B cell (primary cell): ENCODE measurements at regions not wholly inside any gene's neighbourhood (a gene's known extent, or its start where the extent isn't known, plus 50 kb on each side); places are given as distances from the start of the nearest gene placed in this dataset.

ENCODE experiments used
- ATAC-seq: fragments of 200-7000 bp; cut with Tn5 transposase; one replicate; pipeline ENCODE4 v1.10.0; 2021; ENCODE audit warnings: low read depth, mild to moderate bottlenecking, moderate number of reproducible peaks, moderate library complexity
- CTCF ChIA-PET: fragments of 350-600 bp; sonication (Branson Sonifier 250); formaldehyde crosslinking; loops from one replicate; lab custom pipeline; 2021; ENCODE audit warnings: antibody characterized with exemption, inconsistent platforms; lab: Charles Lee
- POLR2A ChIA-PET: fragments of 350-600 bp; sonication (Branson Sonifier 250); formaldehyde crosslinking; loops from one replicate; lab custom pipeline; 2021; ENCODE audit warnings: antibody characterized with exemption; lab: Charles Lee
- DNase-seq: peaks from one replicate; pipeline ENCODE4 v3.0.0; 2013
- H2AFZ ChIP-seq: 2 replicates; pipeline ENCODE4 v1.6.1; 2012; ENCODE audit warnings: mild to moderate bottlenecking, low read depth, low read length; ENCODE audit not compliant: insufficient read depth, poor library complexity, severe bottlenecking
- H3K27ac ChIP-seq, 2 donors: 1 replicate in 1 of 2; 2 replicates in 1 of 2; pipeline ENCODE4 v1.5.1; 2012 to 2013; ENCODE audit warnings: low read length in 2 of 2, mild to moderate bottlenecking in 2 of 2, moderate library complexity in 1 of 2
- H3K27me3 ChIP-seq, 4 experiments: fragments of 200-600 bp in 1 of 4; sonication (generic) in 1 of 4; replicated peaks in 1 of 4; 1 replicate in 2 of 4; 2 replicates in 2 of 4; pipeline versions ENCODE4 v1.6.1 to v1.7.0; 2013 to 2016; ENCODE audit warnings: low read length in 3 of 4, mild to moderate bottlenecking in 2 of 4, mixed read lengths in 1 of 4, moderate library complexity in 1 of 4; ENCODE audit not compliant: insufficient read depth in 4 of 4, control insufficient read depth in 3 of 4; ENCODE audit errors: control extremely low read depth in 1 of 4
- H3K36me3 ChIP-seq, 2 experiments: replicated peaks in 1 of 2; 1 replicate in 1 of 2; 2 replicates in 1 of 2; pipeline versions ENCODE4 v1.6.1 to v1.7.1; 2013; ENCODE audit warnings: low read length in 1 of 2; ENCODE audit not compliant: insufficient read depth in 2 of 2, control insufficient read depth in 1 of 2; ENCODE audit errors: control extremely low read depth in 1 of 2, extremely low read depth in 1 of 2
- H3K4me1 ChIP-seq, 2 donors: fragments of 200-600 bp in 1 of 2; sonication (generic) in 1 of 2; 1 replicate in 1 of 2; 2 replicates in 1 of 2; pipeline versions ENCODE4 v1.5.1 to v1.6.1; 2013 to 2017; ENCODE audit warnings: low read length in 2 of 2; ENCODE audit not compliant: control insufficient read depth in 2 of 2, insufficient read depth in 2 of 2
- H3K4me2 ChIP-seq: replicated peaks from 2 replicates; pipeline ENCODE3; 2012; ENCODE audit warnings: mild to moderate bottlenecking, low read depth, low read length; ENCODE audit not compliant: poor library complexity, severe bottlenecking
- H3K4me3 ChIP-seq, 5 experiments: fragments of 200-600 bp in 1 of 5; sonication (generic) in 1 of 5; 1 replicate in 3 of 5; 2 replicates in 2 of 5; pipeline versions ENCODE4 v1.5.1 to v1.7.0; 2011 to 2016; ENCODE audit warnings: low read length in 4 of 5, mild to moderate bottlenecking in 4 of 5, low read depth in 2 of 5, control low read depth in 1 of 5, moderate library complexity in 1 of 5; ENCODE audit not compliant: insufficient read depth in 1 of 5; ENCODE audit errors: control extremely low read depth in 1 of 5, extremely low read depth in 1 of 5
- H3K79me2 ChIP-seq: fragments of 200-600 bp; sonication (generic); one replicate; pipeline ENCODE4 v1.6.0; 2016; ENCODE audit warnings: low read length; ENCODE audit not compliant: control insufficient read depth, insufficient read depth
- H3K9ac ChIP-seq: fragments of 200-600 bp; sonication (generic); 2 replicates; pipeline ENCODE4 v1.6.1; 2017; ENCODE audit warnings: mild to moderate bottlenecking, low read length, moderate library complexity
- H3K9me3 ChIP-seq, 3 donors: one replicate each; pipeline versions ENCODE4 v1.6.1 to v1.7.1; 2013; ENCODE audit warnings: low read length in 2 of 3; ENCODE audit not compliant: control insufficient read depth in 2 of 3, insufficient read depth in 1 of 3; ENCODE audit errors: control extremely low read depth in 1 of 3
- H4K20me1 ChIP-seq: 2 replicates; pipeline ENCODE4 v1.6.0; 2012; ENCODE audit warnings: mild to moderate bottlenecking, low read length; ENCODE audit not compliant: insufficient read depth, control insufficient read depth, poor library complexity, severe bottlenecking
- H3K27ac Mint-ChIP-seq: one replicate; pipeline ENCODE4 v1.8.0; 2021; ENCODE audit warnings: mixed read lengths
- H3K27me3 Mint-ChIP-seq: one replicate; pipeline ENCODE4 v1.8.0; 2021; ENCODE audit warnings: mixed read lengths
- H3K4me1 Mint-ChIP-seq: one replicate; pipeline ENCODE4 v1.8.0; 2021; ENCODE audit warnings: mixed read lengths
- H3K4me3 Mint-ChIP-seq: one replicate; pipeline ENCODE4 v1.8.0; 2021; ENCODE audit warnings: mixed read lengths
- H3K9me3 Mint-ChIP-seq: one replicate; pipeline ENCODE4 v1.8.0; 2022; ENCODE audit warnings: mixed read lengths; ENCODE audit not compliant: insufficient read depth
- EZH2 ChIP-seq: IDR thresholded peaks from 2 replicates; pipeline ENCODE4 v1.6.1; 2012; ENCODE audit warnings: borderline replicate concordance, low read depth, mild to moderate bottlenecking, moderate library complexity, low read length; ENCODE audit not compliant: insufficient read depth, poor library complexity, severe bottlenecking
- WGBS: methylation state at CpG from one replicate; pipeline ENCODE4 v1.1.5; 2013; ENCODE audit warnings: missing lambda C conversion rate; ENCODE audit not compliant: insufficient coverage; 5-methylcytosine and 5-hydroxymethylcytosine counted together
- intact Hi-C: fragments of 100-400 bp; cut with micrococcal nuclease; formaldehyde crosslinking; loops from one replicate; pipeline ENCODE4 v1.10.0; 2022
- TF ChIP-seq, protein P1 (sequence below): fragments of 200-600 bp; IDR thresholded peaks from one replicate; pipeline ENCODE4 v1.8.0; 2022; ENCODE audit warnings: antibody characterized with exemption, mild to moderate bottlenecking

DNA sequence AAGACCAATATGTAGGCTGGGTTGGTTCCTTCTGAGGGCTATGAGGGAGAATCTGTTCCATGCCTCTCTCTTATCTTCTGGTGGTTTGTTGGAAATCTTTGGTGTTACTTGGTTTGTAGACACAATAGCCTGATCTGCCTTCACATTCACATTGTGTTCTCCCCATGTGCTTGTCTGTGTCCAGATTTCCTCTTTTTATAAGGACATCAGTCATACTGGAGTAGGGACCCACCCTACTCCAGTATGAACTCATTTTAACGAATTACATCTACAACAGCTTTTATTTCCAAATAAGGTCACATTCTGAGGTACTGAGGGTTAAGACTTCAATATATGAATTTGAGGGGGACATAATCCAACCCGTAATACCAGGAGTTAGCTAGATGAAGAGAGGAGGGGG lies 75.9 kb downstream of the DISP1 start:
- ATAC-seq (no peak), DNase-seq (no peak)
- Histone ChIP-seq H3K36me3 (no peaks in the 10 kb centered on the region), H3K4me2 (no peak overlapping the region), H3K27ac (no peak overlapping the region), H3K9me3 (peaks cover 0 to 13% (median 0%) of the 10 kb centered on the region in 3 donors), H3K9ac (no peak overlapping the region), H3K4me1 (no peaks in the 10 kb centered on the region), H3K27me3 (no peaks in the 10 kb centered on the region), H3K4me3 (no peak overlapping the region), H2AFZ (no peak overlapping the region), H3K79me2 (no peaks in the 10 kb centered on the region), H4K20me1 (no peaks in the 10 kb centered on the region)
- POLR2A ChIA-PET: interaction anchor here (0.6 kb wide), 1 partner anchor 9 kb away, joined by 3 read pairs; no protein-coding TSS in a partner anchor
- TF ChIP-seq EZH2: no peak
- TF ChIP-seq, protein P1, sequence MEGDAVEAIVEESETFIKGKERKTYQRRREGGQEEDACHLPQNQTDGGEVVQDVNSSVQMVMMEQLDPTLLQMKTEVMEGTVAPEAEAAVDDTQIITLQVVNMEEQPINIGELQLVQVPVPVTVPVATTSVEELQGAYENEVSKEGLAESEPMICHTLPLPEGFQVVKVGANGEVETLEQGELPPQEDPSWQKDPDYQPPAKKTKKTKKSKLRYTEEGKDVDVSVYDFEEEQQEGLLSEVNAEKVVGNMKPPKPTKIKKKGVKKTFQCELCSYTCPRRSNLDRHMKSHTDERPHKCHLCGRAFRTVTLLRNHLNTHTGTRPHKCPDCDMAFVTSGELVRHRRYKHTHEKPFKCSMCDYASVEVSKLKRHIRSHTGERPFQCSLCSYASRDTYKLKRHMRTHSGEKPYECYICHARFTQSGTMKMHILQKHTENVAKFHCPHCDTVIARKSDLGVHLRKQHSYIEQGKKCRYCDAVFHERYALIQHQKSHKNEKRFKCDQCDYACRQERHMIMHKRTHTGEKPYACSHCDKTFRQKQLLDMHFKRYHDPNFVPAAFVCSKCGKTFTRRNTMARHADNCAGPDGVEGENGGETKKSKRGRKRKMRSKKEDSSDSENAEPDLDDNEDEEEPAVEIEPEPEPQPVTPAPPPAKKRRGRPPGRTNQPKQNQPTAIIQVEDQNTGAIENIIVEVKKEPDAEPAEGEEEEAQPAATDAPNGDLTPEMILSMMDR: no peak
- Mint-ChIP-seq H3K27me3 (no peaks in the 10 kb centered on the region), H3K9me3 (no peaks in the 10 kb centered on the region), H3K4me1 (peaks cover 4% of the 10 kb centered on the region), H3K27ac (no peak overlapping the region), H3K4me3 (no peak overlapping the region)
- intact Hi-C loops: no loop called here
- WGBS: 100% methylated on average over 1 of the region's 2 CpGs
- CTCF ChIA-PET: interaction anchor here (1.6 kb wide), 1 partner anchor 199 kb away, joined by 3 read pairs; no protein-coding TSS in a partner anchor

DNA sequence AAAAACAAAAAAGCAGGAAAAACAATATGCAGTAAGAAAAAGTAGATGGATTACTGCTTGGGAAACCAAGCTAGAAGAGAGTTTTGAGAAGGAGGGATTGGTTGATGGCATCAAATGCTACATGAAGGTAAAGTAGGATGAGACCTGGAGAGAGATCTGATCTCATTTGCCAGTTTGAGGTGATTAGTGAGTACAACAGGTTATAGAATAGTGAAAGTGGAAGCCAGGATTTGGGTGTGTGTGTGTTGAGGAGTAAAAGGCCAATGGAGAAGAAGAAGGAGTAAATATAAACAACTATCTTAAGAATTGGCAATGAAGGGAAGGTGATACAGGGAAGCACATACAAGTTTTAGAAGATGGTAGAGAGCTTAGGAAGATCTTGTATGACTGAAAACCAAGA lies 76.7 kb downstream of the DISP1 start:
- Mint-ChIP-seq H3K27ac (no peak overlapping the region), H3K4me3 (no peak overlapping the region), H3K27me3 (no peaks in the 10 kb centered on the region), H3K4me1 (peaks cover 6% of the 10 kb centered on the region), H3K9me3 (no peaks in the 10 kb centered on the region)
- Histone ChIP-seq H3K9me3 (peaks cover 0 to 13% (median 0%) of the 10 kb centered on the region in 3 donors), H3K4me2 (no peak overlapping the region), H3K79me2 (no peaks in the 10 kb centered on the region), H3K27me3 (no peaks in the 10 kb centered on the region), H3K27ac (no peak overlapping the region), H3K9ac (no peak overlapping the region), H4K20me1 (no peaks in the 10 kb centered on the region), H3K4me3 (no peak overlapping the region), H3K36me3 (no peaks in the 10 kb centered on the region), H3K4me1 (no peaks in the 10 kb centered on the region), H2AFZ (no peak overlapping the region)
- DNase-seq (no peak), ATAC-seq (no peak)
- no peak for TF ChIP-seq EZH2
- TF ChIP-seq, protein P1: no peak
- intact Hi-C loops: no loop called here
- ChIA-PET CTCF (no interaction called here), POLR2A (no interaction called here)
